Liver (tissue), 8 donors: ENCODE measurements at regions not wholly inside any gene's neighbourhood (a gene's known extent, or its start where the extent isn't known, plus 50 kb on each side); places are given as distances from the start of the nearest gene placed in this dataset.

Experiments used
- DNase-seq: peaks from one replicate; pipeline ENCODE4 v3.0.0-alpha.2; 2017; ENCODE audit warnings: low spot score
- H3K27ac ChIP-seq, 2 donors: one replicate each; pipeline ENCODE4 v1.7.0; 2013; ENCODE audit warnings: inconsistent platforms in 2 of 2, low read length in 2 of 2, control low read depth in 1 of 2, low read depth in 1 of 2, mild to moderate bottlenecking in 1 of 2
- H3K27me3 ChIP-seq, 4 donors: one replicate each; pipeline versions ENCODE4 v1.6.1 to v1.7.0; 2013; ENCODE audit warnings: low read length in 3 of 4, inconsistent platforms in 1 of 4, mild to moderate bottlenecking in 1 of 4, moderate library complexity in 1 of 4; ENCODE audit not compliant: control insufficient read depth in 4 of 4, insufficient read depth in 4 of 4
- H3K36me3 ChIP-seq, 4 donors: one replicate each; pipeline versions ENCODE4 v1.6.1 to v1.7.0; 2013; ENCODE audit warnings: low read length in 3 of 4, mild to moderate bottlenecking in 3 of 4, low read depth in 1 of 4, moderate library complexity in 1 of 4; ENCODE audit not compliant: control insufficient read depth in 4 of 4, insufficient read depth in 3 of 4
- H3K4me1 ChIP-seq, 4 donors: one replicate each; pipeline versions ENCODE4 v1.6.1 to v1.7.0; 2013; ENCODE audit warnings: low read length in 3 of 4, mild to moderate bottlenecking in 3 of 4, moderate library complexity in 1 of 4; ENCODE audit not compliant: control insufficient read depth in 4 of 4, insufficient read depth in 4 of 4
- H3K4me3 ChIP-seq, 3 donors: one replicate each; pipeline versions ENCODE4 v1.6.1 to v1.7.0; 2013; ENCODE audit warnings: low read length in 3 of 3, control low read depth in 1 of 3, low read depth in 1 of 3, mild to moderate bottlenecking in 1 of 3
- H3K9ac ChIP-seq, 2 donors: one replicate each; pipeline ENCODE4 v1.7.0; 2013; ENCODE audit warnings: low read length in 2 of 2, mild to moderate bottlenecking in 2 of 2, moderate library complexity in 2 of 2, control low read depth in 1 of 2, low read depth in 1 of 2
- H3K9me3 ChIP-seq, 4 donors: one replicate each; pipeline versions ENCODE4 v1.6.1 to v1.7.0; 2013; ENCODE audit warnings: low read length in 3 of 4; ENCODE audit not compliant: control insufficient read depth in 4 of 4
- EGR1 ChIP-seq, 2 donors: IDR thresholded peaks; 2 replicates each; pipeline ENCODE4 v1.6.1; 2016 to 2018; ENCODE audit warnings: antibody characterized with exemption in 2 of 2, low read depth in 2 of 2
- FOXA1 ChIP-seq: IDR thresholded peaks from 2 replicates; pipeline ENCODE4 v1.6.1; 2016; ENCODE audit warnings: antibody characterized with exemption
- FOXA2 ChIP-seq: IDR thresholded peaks from 2 replicates; pipeline ENCODE4 v1.6.1; 2016; ENCODE audit warnings: antibody characterized with exemption
- GABPA ChIP-seq, 2 donors: IDR thresholded peaks in 1 of 2; conservative IDR thresholded peaks in 1 of 2; 2 replicates each; pipeline ENCODE4 v1.6.1; 2016; ENCODE audit warnings: antibody characterized with exemption in 2 of 2, mild to moderate bottlenecking in 1 of 2, moderate library complexity in 1 of 2
- HNF4A ChIP-seq, 2 donors: conservative IDR thresholded peaks; 2 replicates each; pipeline ENCODE4 v1.6.1; 2016; ENCODE audit warnings: antibody characterized with exemption in 2 of 2, mild to moderate bottlenecking in 2 of 2
- HNF4G ChIP-seq: IDR thresholded peaks from 2 replicates; pipeline ENCODE4 v1.6.1; 2016; ENCODE audit warnings: antibody characterized with exemption
- JUND ChIP-seq, 2 donors: IDR thresholded peaks; 2 replicates each; pipeline ENCODE4 v1.6.1; 2016; ENCODE audit warnings: antibody characterized with exemption in 2 of 2
- NR2F2 ChIP-seq: IDR thresholded peaks from 2 replicates; pipeline ENCODE4 v1.6.1; 2016; ENCODE audit warnings: antibody characterized with exemption
- RAD21 ChIP-seq, 2 donors: IDR thresholded peaks; 2 replicates each; pipeline ENCODE4 v1.6.1; 2016; ENCODE audit warnings: antibody characterized with exemption in 2 of 2, mild to moderate bottlenecking in 2 of 2
- RXRA ChIP-seq, 2 donors: IDR thresholded peaks; 2 replicates each; pipeline ENCODE4 v1.6.1; 2017 to 2018; ENCODE audit warnings: antibody characterized with exemption in 2 of 2, mild to moderate bottlenecking in 1 of 2
- SP1 ChIP-seq: IDR thresholded peaks from 2 replicates; pipeline ENCODE4 v1.6.1; 2018; ENCODE audit warnings: antibody characterized with exemption, mild to moderate bottlenecking
- TAF1 ChIP-seq: conservative IDR thresholded peaks from 2 replicates; pipeline ENCODE4 v1.6.1; 2016; ENCODE audit warnings: antibody characterized with exemption, mild to moderate bottlenecking
- YY1 ChIP-seq: IDR thresholded peaks from 2 replicates; pipeline ENCODE4 v1.6.1; 2016; ENCODE audit warnings: antibody characterized with exemption, mild to moderate bottlenecking
- WGBS: extraction: QIAGEN DNeasy Blood & Tissue Kit; methylation state at CpG from one replicate; pipeline ENCODE4 v1.1.7; 2013; 5-methylcytosine and 5-hydroxymethylcytosine counted together
- TF ChIP-seq, protein P1 (sequence below): IDR thresholded peaks from 2 replicates; pipeline ENCODE4 v1.6.1; 2016; ENCODE audit warnings: antibody characterized with exemption, mild to moderate bottlenecking
- TF ChIP-seq, protein P2 (sequence below): fragments of 150-350 bp; IDR thresholded peaks from 2 replicates; pipeline ENCODE4 v1.5.1; 2017; ENCODE audit warnings: improper control_type of control experiment, low read depth, low read length; ENCODE audit not compliant: missing input control
- TF ChIP-seq, protein P3 (sequence below): IDR thresholded peaks from 2 replicates; pipeline ENCODE4 v1.6.1; 2016; ENCODE audit warnings: antibody characterized with exemption
- TF ChIP-seq, protein P4 (sequence below): IDR thresholded peaks from 2 replicates; pipeline ENCODE4 v1.6.1; 2016; ENCODE audit warnings: antibody characterized with exemption
- TF ChIP-seq, protein P5 (sequence below): IDR thresholded peaks from 2 replicates; pipeline ENCODE4 v1.6.1; 2016; ENCODE audit warnings: antibody characterized with exemption
- donor health status: healthy.
- donor health status: healthy.
- donor health status: healthy.
- donor health status: healthy.
- donor health status: healthy.

DNA sequence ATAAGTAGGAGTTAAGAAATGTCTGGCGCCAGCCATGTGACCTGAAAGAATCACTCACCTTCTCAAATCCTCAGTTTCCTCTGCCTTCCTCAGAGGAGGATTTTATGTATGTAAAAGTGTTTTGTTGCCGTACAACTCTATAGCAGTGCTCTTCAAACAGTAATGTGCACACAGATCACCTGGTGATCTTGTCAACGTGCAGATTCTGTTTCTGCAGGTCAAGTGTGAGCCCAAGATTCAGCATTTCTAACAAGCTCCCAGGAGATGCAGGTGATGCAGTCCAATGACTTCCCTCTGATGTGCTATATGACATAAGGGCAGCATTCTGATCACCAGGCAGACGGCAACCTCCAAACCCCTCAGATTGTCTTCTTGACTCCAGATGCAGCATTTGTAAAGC lies 83.7 kb downstream of the CDC7 start:
- H3K27ac ChIP-seq = no peak overlapping the region
- no peaks in the 10 kb centered on the region for H3K9me3 ChIP-seq
- no peak overlapping the region for H3K4me3 ChIP-seq

DNA sequence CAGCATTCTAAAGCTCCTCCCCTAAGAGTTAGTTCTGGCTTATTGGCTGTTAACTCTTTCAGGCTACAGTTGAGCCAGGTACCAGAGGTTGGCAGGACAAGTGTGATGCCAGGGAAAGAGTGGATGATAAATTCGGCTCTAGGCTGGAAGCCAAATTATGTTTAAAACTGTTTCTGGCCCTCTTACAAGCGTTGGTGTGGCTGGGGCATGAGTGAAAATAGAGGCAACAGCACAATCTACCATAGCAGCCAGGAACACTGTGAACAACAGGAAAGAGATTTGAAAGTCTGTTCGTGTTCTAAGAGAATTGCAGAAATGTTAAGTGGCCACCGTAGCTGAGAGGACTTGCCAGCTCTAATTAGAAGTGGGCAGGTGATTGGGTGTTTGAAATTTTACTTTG lies 84.2 kb downstream of the CDC7 start:
- Histone ChIP-seq H3K27me3 (no peaks in the 10 kb centered on the region), H3K36me3 (no peaks in the 10 kb centered on the region), H3K27ac (no peak overlapping the region), H3K9ac (no peak overlapping the region), H3K4me3 (no peak overlapping the region), H3K9me3 (no peaks in the 10 kb centered on the region), H3K4me1 (peaks cover 0 to 2% (median 0%) of the 10 kb centered on the region in 4 donors)
- TF ChIP-seq RXRA (IDR thresholded peaks at IDR 0.05) = no peak
- TF ChIP-seq, protein P1, sequence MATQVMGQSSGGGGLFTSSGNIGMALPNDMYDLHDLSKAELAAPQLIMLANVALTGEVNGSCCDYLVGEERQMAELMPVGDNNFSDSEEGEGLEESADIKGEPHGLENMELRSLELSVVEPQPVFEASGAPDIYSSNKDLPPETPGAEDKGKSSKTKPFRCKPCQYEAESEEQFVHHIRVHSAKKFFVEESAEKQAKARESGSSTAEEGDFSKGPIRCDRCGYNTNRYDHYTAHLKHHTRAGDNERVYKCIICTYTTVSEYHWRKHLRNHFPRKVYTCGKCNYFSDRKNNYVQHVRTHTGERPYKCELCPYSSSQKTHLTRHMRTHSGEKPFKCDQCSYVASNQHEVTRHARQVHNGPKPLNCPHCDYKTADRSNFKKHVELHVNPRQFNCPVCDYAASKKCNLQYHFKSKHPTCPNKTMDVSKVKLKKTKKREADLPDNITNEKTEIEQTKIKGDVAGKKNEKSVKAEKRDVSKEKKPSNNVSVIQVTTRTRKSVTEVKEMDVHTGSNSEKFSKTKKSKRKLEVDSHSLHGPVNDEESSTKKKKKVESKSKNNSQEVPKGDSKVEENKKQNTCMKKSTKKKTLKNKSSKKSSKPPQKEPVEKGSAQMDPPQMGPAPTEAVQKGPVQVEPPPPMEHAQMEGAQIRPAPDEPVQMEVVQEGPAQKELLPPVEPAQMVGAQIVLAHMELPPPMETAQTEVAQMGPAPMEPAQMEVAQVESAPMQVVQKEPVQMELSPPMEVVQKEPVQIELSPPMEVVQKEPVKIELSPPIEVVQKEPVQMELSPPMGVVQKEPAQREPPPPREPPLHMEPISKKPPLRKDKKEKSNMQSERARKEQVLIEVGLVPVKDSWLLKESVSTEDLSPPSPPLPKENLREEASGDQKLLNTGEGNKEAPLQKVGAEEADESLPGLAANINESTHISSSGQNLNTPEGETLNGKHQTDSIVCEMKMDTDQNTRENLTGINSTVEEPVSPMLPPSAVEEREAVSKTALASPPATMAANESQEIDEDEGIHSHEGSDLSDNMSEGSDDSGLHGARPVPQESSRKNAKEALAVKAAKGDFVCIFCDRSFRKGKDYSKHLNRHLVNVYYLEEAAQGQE = no peak
- no peak for TF ChIP-seq GABPA (IDR thresholded peaks at IDR 0.05 in 1 of 2, conservative IDR thresholded peaks at IDR 0.05 in 1 of 2)
- no peak for TF ChIP-seq HNF4A (conservative IDR thresholded peaks at IDR 0.05)
- TF ChIP-seq, protein P2, sequence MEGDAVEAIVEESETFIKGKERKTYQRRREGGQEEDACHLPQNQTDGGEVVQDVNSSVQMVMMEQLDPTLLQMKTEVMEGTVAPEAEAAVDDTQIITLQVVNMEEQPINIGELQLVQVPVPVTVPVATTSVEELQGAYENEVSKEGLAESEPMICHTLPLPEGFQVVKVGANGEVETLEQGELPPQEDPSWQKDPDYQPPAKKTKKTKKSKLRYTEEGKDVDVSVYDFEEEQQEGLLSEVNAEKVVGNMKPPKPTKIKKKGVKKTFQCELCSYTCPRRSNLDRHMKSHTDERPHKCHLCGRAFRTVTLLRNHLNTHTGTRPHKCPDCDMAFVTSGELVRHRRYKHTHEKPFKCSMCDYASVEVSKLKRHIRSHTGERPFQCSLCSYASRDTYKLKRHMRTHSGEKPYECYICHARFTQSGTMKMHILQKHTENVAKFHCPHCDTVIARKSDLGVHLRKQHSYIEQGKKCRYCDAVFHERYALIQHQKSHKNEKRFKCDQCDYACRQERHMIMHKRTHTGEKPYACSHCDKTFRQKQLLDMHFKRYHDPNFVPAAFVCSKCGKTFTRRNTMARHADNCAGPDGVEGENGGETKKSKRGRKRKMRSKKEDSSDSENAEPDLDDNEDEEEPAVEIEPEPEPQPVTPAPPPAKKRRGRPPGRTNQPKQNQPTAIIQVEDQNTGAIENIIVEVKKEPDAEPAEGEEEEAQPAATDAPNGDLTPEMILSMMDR = no peak
- no peak for TF ChIP-seq FOXA1
- TF ChIP-seq SP1 = no peak
- TF ChIP-seq, protein P3, sequence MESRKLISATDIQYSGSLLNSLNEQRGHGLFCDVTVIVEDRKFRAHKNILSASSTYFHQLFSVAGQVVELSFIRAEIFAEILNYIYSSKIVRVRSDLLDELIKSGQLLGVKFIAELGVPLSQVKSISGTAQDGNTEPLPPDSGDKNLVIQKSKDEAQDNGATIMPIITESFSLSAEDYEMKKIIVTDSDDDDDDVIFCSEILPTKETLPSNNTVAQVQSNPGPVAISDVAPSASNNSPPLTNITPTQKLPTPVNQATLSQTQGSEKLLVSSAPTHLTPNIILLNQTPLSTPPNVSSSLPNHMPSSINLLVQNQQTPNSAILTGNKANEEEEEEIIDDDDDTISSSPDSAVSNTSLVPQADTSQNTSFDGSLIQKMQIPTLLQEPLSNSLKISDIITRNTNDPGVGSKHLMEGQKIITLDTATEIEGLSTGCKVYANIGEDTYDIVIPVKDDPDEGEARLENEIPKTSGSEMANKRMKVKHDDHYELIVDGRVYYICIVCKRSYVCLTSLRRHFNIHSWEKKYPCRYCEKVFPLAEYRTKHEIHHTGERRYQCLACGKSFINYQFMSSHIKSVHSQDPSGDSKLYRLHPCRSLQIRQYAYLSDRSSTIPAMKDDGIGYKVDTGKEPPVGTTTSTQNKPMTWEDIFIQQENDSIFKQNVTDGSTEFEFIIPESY = no peak
- TF ChIP-seq NR2F2 = no peak
- TF ChIP-seq YY1 = no peak
- no peak for TF ChIP-seq TAF1
- TF ChIP-seq, protein P4, sequence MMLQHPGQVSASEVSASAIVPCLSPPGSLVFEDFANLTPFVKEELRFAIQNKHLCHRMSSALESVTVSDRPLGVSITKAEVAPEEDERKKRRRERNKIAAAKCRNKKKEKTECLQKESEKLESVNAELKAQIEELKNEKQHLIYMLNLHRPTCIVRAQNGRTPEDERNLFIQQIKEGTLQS = no peak
- TF ChIP-seq HNF4G = no peak
- no peak for TF ChIP-seq RAD21 (IDR thresholded peaks at IDR 0.05)
- no peak for TF ChIP-seq EGR1 (IDR thresholded peaks at IDR 0.05; ENCODE audit: low read depth in 2 of 2)
- no peak for TF ChIP-seq JUND (IDR thresholded peaks at IDR 0.05)
- TF ChIP-seq, protein P5, sequence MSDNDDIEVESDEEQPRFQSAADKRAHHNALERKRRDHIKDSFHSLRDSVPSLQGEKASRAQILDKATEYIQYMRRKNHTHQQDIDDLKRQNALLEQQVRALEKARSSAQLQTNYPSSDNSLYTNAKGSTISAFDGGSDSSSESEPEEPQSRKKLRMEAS = no peak
- no peak for TF ChIP-seq FOXA2
- DNase-seq = no peak
- WGBS = 63% methylated on average over 4 of the region's 4 CpGs

More for the DNA sequence above, 83.7 kb downstream of the CDC7 start:
- H3K27me3 ChIP-seq = no peaks in the 10 kb centered on the region
- no peaks in the 10 kb centered on the region for H3K36me3 ChIP-seq
- peaks cover 0 to 2% (median 0%) of the 10 kb centered on the region in 4 donors for H3K4me1 ChIP-seq
- TF ChIP-seq, protein P1 = no peak
- 86% methylated on average over 4 of the region's 4 CpGs for WGBS
- no peak overlapping the region for H3K9ac ChIP-seq
- no peak for DNase-seq
